H7 (cell line): ENCODE measurements at regions not wholly inside any gene's neighbourhood (a gene's known extent, or its start where the extent isn't known, plus 50 kb on each side); places are given as distances from the start of the nearest gene placed in this dataset.

Experiments
- DNase-seq: peaks from one replicate; pipeline ENCODE4 v3.0.0; 2012
- H3K27me3 ChIP-seq: 2 replicates; pipeline ENCODE4 v1.6.0; 2011; ENCODE audit warnings: mild to moderate bottlenecking, low read length; ENCODE audit not compliant: control insufficient read depth, insufficient read depth
- H3K36me3 ChIP-seq: replicated peaks from 2 replicates; pipeline ENCODE4 v1.5.1; 2011; ENCODE audit warnings: low read length; ENCODE audit not compliant: control insufficient read depth, insufficient read depth
- H3K4me3 ChIP-seq: 2 replicates; pipeline ENCODE4 v1.5.1; 2011; ENCODE audit warnings: low read depth, mild to moderate bottlenecking, control low read depth, low read length, moderate library complexity; ENCODE audit not compliant: insufficient read depth

- Histone ChIP-seq H3K4me3 (no peak overlapping the region), H3K36me3 (no peaks in the 10 kb centered on the region), H3K27me3 (peaks cover 11% of the 10 kb centered on the region)
- DNase-seq: peak; percentile 66
These were observed 58.9 kb upstream of the CIBAR2 start for GRCh38 chr16:85171004-85171758.

GRCh38 chr16:85171759-85172454, 59.6 kb upstream of the CIBAR2 start:
- Histone ChIP-seq H3K27me3 (peaks cover 11% of the 10 kb centered on the region), H3K4me3 (peak overlapping the region; percentile 12; the same call in 1 of the 2 replicates), H3K36me3 (no peaks in the 10 kb centered on the region)
- no peak for DNase-seq

GRCh38 chr16:85172455-85173145, 60.3 kb upstream of the CIBAR2 start:
- H3K27me3 ChIP-seq: peaks cover 11% of the 10 kb centered on the region
- DNase-seq: peak; percentile 85
- no peaks in the 10 kb centered on the region for H3K36me3 ChIP-seq
- H3K4me3 ChIP-seq: peak overlapping the region; percentile 12; the same call in 1 of the 2 replicates

GRCh38 chr16:85173146-85173980, 61.1 kb upstream of the CIBAR2 start:
- H3K27me3 ChIP-seq: peaks cover 11% of the 10 kb centered on the region
- H3K4me3 ChIP-seq: no peak overlapping the region
- DNase-seq: peak; percentile 72
- H3K36me3 ChIP-seq: no peaks in the 10 kb centered on the region

- Histone ChIP-seq H3K4me3 (no peak overlapping the region), H3K36me3 (no peaks in the 10 kb centered on the region), H3K27me3 (peaks cover 11% of the 10 kb centered on the region)
- peak; percentile 75 for DNase-seq
These were observed 61.9 kb upstream of the CIBAR2 start for GRCh38 chr16:85173981-85174751.

- DNase-seq: no peak
- Histone ChIP-seq H3K4me3 (no peak overlapping the region), H3K27me3 (peaks cover 6% of the 10 kb centered on the region), H3K36me3 (no peaks in the 10 kb centered on the region)
These were observed 62.8 kb upstream of the CIBAR2 start for GRCh38 chr16:85174871-85175723.

- H3K27me3 ChIP-seq: no peaks in the 10 kb centered on the region; the same call in 1 of the 2 replicates
These were observed 63.5 kb upstream of the CIBAR2 start for GRCh38 chr16:85175724-85176233.

GRCh38 chr16:85176541-85177447, 64.5 kb upstream of the CIBAR2 start:
- DNase-seq: no peak
- Histone ChIP-seq H3K4me3 (no peak overlapping the region), H3K27me3 (no peaks in the 10 kb centered on the region), H3K36me3 (no peaks in the 10 kb centered on the region)

More at GRCh38 chr16:85175724-85176233, 63.5 kb upstream of the CIBAR2 start:
- Histone ChIP-seq H3K36me3 (no peaks in the 10 kb centered on the region), H3K4me3 (no peak overlapping the region)
- DNase-seq: no peak

GRCh38 chr16:85177448-85177846, 65.2 kb upstream of the CIBAR2 start:
- no peak for DNase-seq
- Histone ChIP-seq H3K36me3 (no peaks in the 10 kb centered on the region), H3K4me3 (no peak overlapping the region), H3K27me3 (no peaks in the 10 kb centered on the region)

GRCh38 chr16:85178006-85178591, 65.8 kb upstream of the CIBAR2 start:
- no peak for DNase-seq
- Histone ChIP-seq H3K27me3 (no peaks in the 10 kb centered on the region), H3K4me3 (no peak overlapping the region), H3K36me3 (peaks cover 3% of the 10 kb centered on the region; the same call in 1 of the 2 replicates)

GRCh38 chr16:85178596-85178995, 66.3 kb upstream of the CIBAR2 start:
- peaks cover 3% of the 10 kb centered on the region; the same call in 1 of the 2 replicates for H3K36me3 ChIP-seq
- H3K27me3 ChIP-seq: no peaks in the 10 kb centered on the region
- DNase-seq: no peak
- H3K4me3 ChIP-seq: no peak overlapping the region
